IPS-18a (cell line): ENCODE measurements at regions not wholly inside any gene's neighbourhood (a gene's known extent, or its start where the extent isn't known, plus 50 kb on each side); places are given as distances from the start of the nearest gene placed in this dataset.

Source experiments
- H3K27ac ChIP-seq: one replicate; pipeline ENCODE4 v1.5.1; 2013; ENCODE audit warnings: low read length
- H3K27me3 ChIP-seq: one replicate; pipeline ENCODE4 v1.6.1; 2013; ENCODE audit warnings: mild to moderate bottlenecking, low read length; ENCODE audit not compliant: control insufficient read depth, insufficient read depth
- H3K36me3 ChIP-seq: one replicate; pipeline ENCODE4 v1.6.1; 2013; ENCODE audit warnings: low read depth, low read length; ENCODE audit not compliant: control insufficient read depth
- H3K4me1 ChIP-seq: one replicate; pipeline ENCODE4 v1.6.1; 2013; ENCODE audit warnings: low read depth, low read length; ENCODE audit not compliant: control insufficient read depth
- H3K4me3 ChIP-seq: one replicate; pipeline ENCODE4 v1.5.1; 2013; ENCODE audit warnings: low read length
- H3K9ac ChIP-seq: one replicate; pipeline ENCODE4 v1.6.1; 2013; ENCODE audit warnings: mild to moderate bottlenecking, low read length, moderate library complexity
- H3K9me3 ChIP-seq: one replicate; pipeline ENCODE4 v1.6.1; 2013; ENCODE audit warnings: low read depth, low read length; ENCODE audit not compliant: control insufficient read depth

DNA sequence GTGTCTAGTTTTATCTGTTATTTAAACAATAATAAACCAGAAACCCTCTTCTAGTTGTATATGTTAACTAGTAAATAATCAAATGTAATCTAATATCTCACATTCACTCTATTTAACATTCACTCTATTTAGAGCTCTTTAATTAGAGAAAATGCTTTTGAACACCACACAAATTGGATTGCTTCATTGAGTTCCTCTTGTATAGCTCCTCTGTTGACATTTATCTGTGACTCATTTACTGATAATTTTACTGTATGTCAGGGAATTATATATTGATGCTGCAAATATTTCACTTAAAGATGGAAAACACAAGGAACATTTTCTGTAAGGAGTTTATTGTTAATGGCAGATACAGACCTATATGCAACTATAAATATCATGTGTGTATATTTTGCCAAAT is 594.6 kb downstream of the COL12A1 start:
- Histone ChIP-seq H3K4me1 (peaks cover 4% of the 10 kb centered on the region), H3K27ac (no peak overlapping the region), H3K27me3 (no peaks in the 10 kb centered on the region), H3K4me3 (no peak overlapping the region), H3K9me3 (no peaks in the 10 kb centered on the region), H3K36me3 (no peaks in the 10 kb centered on the region), H3K9ac (no peak overlapping the region)

DNA sequence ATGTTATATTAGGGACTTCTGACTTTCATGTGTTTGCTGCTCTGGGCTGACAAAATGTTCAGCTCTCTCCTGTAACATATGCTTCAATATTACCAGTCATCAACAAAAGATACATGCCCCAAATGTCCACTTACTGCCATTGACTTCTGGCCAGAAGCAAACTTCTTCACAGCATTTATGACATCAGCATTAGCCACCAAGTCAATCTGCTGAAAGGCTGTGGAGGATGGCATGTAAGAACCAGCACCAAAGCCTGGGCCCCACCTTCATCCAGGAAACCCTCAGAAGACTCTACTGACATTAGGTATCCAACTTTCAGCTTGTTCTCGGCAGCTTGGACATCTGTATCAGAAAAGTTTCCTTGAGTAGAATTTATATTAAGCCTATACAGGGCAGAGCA is 595.5 kb downstream of the COL12A1 start:
- Histone ChIP-seq H3K4me3 (no peak overlapping the region), H3K9ac (no peak overlapping the region), H3K36me3 (no peaks in the 10 kb centered on the region), H3K27ac (no peak overlapping the region), H3K4me1 (peaks cover 4% of the 10 kb centered on the region), H3K9me3 (no peaks in the 10 kb centered on the region), H3K27me3 (no peaks in the 10 kb centered on the region)

DNA sequence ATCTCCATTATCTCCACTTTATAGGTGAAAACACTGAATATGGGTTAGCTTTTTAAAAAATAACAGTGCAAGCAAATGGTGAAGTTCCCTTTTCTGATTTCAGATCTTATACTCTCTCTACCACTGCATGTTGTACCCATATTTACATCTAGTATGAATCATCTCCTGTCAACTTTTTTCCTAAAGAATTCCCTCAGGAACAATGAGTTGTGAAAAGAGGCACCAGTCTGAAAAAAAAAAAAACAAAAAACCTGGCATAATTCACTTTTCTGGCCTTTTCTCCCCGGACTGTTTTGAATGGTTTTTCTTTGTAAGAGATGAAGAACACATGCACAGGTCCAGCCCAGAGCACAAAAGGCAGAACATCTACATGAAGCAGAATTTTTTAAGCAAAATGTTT is 596.0 kb downstream of the COL12A1 start:
- Histone ChIP-seq H3K27ac (no peak overlapping the region), H3K4me3 (no peak overlapping the region), H3K9ac (no peak overlapping the region), H3K9me3 (no peaks in the 10 kb centered on the region), H3K27me3 (no peaks in the 10 kb centered on the region), H3K36me3 (no peaks in the 10 kb centered on the region), H3K4me1 (peaks cover 4% of the 10 kb centered on the region)

DNA sequence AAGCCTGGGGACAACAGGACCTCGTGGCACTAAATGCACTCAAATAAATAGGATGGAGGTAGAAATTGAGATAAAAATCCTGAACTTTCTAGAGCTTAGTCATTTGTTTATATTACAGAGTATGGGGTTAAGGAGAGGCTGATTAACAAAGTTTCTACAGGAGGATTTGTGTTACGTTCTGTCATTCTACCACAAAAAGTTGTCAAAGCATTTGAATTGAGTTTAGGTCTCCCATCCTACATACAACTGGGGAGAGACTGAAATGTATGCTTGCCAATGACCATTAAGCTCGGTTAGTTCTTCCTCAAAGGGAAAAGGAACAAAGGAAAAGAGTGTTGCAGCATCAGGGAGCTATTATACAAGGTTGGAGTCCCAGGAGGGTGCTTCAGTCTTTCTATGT is 597.9 kb downstream of the COL12A1 start:
- H3K9ac ChIP-seq, result no peak overlapping the region
- no peak overlapping the region for H3K4me3 ChIP-seq
- no peaks in the 10 kb centered on the region for H3K9me3 ChIP-seq
- no peaks in the 10 kb centered on the region for H3K27me3 ChIP-seq
- no peak overlapping the region for H3K27ac ChIP-seq
- H3K4me1 ChIP-seq, result peaks cover 4% of the 10 kb centered on the region
- no peaks in the 10 kb centered on the region for H3K36me3 ChIP-seq

DNA sequence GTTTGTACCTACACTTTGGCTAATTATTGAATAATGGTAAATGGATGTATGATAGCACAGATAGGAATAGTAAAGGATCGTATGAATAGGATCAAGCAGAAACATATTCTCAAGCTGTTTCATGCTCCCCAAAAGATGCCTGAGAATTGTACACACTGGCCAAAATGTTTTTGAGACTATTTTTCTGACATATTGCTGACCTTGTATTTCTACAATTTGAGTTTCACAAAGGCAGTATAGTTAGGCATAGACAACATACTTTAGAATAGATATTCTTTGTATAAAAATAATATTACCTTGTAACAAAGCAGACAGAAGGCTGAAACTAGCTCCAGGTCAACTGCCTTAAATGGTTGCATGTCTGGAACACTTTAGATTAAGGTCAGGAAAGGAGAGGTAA is 598.4 kb downstream of the COL12A1 start:
- H3K4me3 ChIP-seq, result no peak overlapping the region
- no peaks in the 10 kb centered on the region for H3K36me3 ChIP-seq
- no peak overlapping the region for H3K9ac ChIP-seq
- no peaks in the 10 kb centered on the region for H3K27me3 ChIP-seq
- no peaks in the 10 kb centered on the region for H3K9me3 ChIP-seq
- no peak overlapping the region for H3K27ac ChIP-seq
- peaks cover 4% of the 10 kb centered on the region for H3K4me1 ChIP-seq

DNA sequence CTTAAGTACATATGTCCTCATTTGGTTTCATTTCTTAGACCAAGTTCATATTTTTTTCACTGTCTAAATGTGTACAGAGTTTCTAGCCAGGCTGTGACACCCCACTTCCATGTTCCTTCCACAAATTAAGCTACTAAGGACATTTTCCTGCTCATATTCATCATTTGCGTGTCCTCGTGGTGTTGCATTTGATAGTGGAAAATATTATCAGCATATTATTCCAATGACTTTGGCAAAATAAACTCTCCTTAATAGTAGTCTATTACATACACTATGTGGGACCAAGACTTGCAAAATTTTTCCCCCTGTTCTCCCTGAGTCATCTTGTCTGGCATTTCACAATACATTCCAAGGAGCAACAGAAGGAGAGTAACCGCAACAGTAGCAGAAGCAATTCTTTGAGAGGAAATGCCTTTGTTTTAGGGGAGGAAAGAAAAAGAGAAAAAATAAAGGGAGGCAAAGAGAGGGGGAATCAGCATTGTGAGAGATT is 599.2 kb downstream of the COL12A1 start:
- Histone ChIP-seq H3K36me3 (no peaks in the 10 kb centered on the region), H3K9ac (no peak overlapping the region), H3K27me3 (no peaks in the 10 kb centered on the region), H3K9me3 (no peaks in the 10 kb centered on the region), H3K4me1 (peaks cover 4% of the 10 kb centered on the region), H3K27ac (no peak overlapping the region), H3K4me3 (no peak overlapping the region)

DNA sequence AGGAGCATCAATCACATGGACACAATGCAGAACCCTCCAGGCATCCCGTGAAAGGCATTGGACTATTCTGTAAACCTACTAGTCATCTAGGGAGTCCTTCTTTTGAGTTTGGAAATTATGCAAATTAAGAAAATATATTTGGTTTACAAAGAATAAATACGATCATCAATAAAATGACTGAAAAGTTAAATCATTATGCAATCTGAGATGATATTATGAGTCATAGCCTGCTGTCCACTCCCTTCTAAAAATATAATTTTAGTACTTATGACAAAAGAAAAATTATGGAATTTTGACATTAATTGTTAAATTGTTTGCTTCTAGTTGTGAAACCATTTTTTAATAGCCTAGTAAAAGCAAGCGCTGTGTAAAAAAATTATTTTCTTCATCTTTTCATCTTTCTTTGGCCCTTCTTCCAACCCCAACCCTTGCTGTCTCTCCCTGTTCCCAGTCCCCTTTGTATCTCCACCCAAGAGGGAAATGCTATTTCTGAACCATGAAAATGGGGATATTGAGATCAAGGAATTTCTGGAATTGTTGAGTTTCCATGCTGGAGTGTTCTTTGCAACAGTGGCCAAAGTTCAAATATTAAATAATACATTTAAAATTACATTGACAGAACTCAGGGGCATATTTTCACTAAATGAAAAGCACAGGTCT is 599.8 kb downstream of the COL12A1 start:
- Histone ChIP-seq H3K4me3 (no peak overlapping the region), H3K9me3 (no peaks in the 10 kb centered on the region), H3K4me1 (peaks cover 4% of the 10 kb centered on the region), H3K27ac (no peak overlapping the region), H3K36me3 (no peaks in the 10 kb centered on the region), H3K27me3 (no peaks in the 10 kb centered on the region), H3K9ac (no peak overlapping the region)

DNA sequence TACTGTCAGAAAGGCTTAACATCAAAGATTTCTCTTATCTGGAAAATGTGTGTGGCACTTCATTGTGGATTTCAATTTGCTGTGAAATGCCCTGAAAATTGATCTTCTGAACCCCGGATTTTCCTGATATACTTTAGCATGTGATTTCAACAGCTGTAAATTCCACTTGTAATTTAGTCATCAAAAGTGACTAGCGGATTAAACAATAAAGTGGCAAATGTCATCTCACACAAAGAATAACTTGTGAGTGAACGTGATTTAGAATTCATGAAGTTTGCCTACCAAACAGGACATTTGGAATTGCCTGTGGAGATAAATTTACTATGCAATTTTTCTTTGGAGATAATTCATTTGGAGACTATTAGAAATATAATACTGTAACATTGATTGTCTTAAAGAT is 601.6 kb downstream of the COL12A1 start:
- H3K27me3 ChIP-seq, result no peaks in the 10 kb centered on the region
- peaks cover 4% of the 10 kb centered on the region for H3K4me1 ChIP-seq
- H3K9ac ChIP-seq, result no peak overlapping the region
- no peaks in the 10 kb centered on the region for H3K9me3 ChIP-seq
- H3K4me3 ChIP-seq, result no peak overlapping the region
- no peak overlapping the region for H3K27ac ChIP-seq
- no peaks in the 10 kb centered on the region for H3K36me3 ChIP-seq

DNA sequence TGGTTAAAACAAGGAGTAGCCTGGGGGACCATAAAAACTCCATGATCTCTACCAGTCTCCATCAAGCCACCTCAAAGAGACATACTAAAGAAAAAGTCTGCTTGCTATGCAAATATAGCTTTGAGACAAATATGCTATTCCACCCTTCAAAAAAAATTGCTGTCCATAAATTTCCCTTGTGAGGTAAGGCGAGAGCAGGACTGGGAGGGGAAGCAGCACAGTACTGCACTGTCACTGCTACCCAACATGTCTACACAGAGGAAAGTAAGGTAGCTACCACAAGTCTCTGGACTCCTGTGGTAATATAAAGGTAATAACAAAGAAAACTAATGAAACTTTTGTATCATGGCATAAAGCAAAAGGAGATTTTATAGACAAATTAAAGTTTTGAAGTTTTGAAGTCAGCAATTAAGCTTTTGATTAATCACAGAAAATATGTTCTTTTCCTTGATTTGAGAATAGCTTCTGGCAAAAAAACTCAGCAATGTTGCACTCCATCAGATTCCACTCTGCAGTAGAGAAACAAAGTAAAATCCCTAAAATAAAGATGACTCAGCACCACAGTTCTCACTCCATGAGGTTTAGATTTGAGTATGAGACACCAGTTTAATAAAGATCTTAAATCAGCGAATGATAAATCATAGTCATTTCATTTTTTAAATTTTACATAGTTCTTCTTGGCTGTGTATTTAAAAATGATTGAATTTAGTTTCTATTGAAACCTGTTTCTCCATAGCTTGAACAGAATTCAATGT is 602.4 kb downstream of the COL12A1 start:
- H3K27ac ChIP-seq, result no peak overlapping the region
- no peak overlapping the region for H3K4me3 ChIP-seq
- no peak overlapping the region for H3K9ac ChIP-seq
- no peaks in the 10 kb centered on the region for H3K36me3 ChIP-seq
- H3K27me3 ChIP-seq, result no peaks in the 10 kb centered on the region
- H3K4me1 ChIP-seq, result peaks cover 4% of the 10 kb centered on the region
- H3K9me3 ChIP-seq, result no peaks in the 10 kb centered on the region

DNA sequence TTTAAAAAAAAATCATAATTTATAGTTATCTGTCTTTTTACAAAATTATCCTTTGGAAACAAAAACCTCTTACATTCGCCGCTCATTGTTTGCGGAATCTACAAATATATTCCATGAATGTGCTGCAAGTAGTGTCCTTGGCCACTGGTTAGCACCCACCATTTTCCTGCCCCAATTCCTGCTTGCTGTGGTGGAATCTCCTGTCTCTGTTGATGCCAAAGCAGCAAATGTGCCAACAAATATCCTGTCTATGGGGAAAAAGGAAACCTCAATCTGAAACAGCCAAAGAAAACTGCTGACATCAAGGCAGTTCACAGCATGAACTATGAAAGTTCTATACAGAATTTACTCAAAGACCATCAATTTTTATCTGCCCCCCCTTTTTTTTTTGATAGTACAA is 603.6 kb downstream of the COL12A1 start:
- Histone ChIP-seq H3K27ac (no peak overlapping the region), H3K4me1 (peaks cover 2% of the 10 kb centered on the region), H3K36me3 (no peaks in the 10 kb centered on the region), H3K27me3 (no peaks in the 10 kb centered on the region), H3K9me3 (no peaks in the 10 kb centered on the region), H3K9ac (no peak overlapping the region), H3K4me3 (no peak overlapping the region)

DNA sequence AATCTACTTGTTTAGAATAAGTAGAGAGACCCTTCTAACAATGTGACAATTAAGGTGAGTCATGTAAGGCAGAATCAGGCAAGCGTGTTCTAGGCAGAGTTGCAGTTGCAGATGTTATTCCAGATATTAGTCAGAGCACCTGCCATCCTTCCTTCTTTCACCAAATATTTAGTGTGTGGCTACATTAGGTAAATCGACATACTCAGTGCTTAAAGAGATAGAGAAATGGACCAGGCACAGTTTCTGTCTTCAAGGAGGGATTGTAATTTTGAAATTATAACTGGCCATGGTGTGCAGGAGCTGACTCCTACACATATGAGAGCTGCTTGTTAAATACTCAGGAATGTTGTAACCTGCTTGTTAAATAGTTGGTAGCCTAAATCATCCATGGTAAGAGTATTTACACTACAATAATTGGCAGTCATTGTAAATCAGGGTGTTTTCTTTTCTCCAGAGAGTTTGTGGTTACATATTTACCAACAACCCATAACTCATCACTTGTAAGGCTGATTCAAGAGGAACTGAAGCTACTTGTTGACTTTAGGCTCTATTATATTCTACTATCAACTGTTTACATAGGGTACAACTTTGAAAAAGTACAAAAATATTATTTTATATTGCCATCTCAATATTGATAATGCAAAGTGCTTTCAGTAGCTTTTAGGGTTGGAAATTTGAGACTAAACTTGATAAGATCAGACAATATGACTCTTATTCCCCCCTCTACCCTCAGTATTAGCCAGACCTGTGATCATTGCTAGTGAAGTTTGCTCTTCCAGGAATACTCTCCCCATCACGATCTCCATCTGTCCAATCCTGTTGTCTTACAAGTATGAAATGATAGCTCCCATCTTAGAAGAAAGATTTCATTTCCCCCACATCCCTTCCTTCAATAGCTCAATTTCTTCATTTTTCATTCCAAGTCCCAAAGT is 607.1 kb downstream of the COL12A1 start:
- H3K27me3 ChIP-seq, result no peaks in the 10 kb centered on the region
- H3K4me3 ChIP-seq, result no peak overlapping the region
- no peaks in the 10 kb centered on the region for H3K9me3 ChIP-seq
- no peaks in the 10 kb centered on the region for H3K36me3 ChIP-seq
- H3K27ac ChIP-seq, result no peak overlapping the region
- peaks cover 1% of the 10 kb centered on the region for H3K4me1 ChIP-seq
- no peak overlapping the region for H3K9ac ChIP-seq
